Stimulated activated CD4-positive, alpha-beta T cell treated with anti-CD3 and anti-CD28 coated beads, TNF-alpha, amount 100 ng/mL, for 24 hours (primary cell): ENCODE measurements at regions not wholly inside any gene's neighbourhood (a gene's known extent, or its start where the extent isn't known, plus 50 kb on each side); places are given as distances from the start of the nearest gene placed in this dataset.

Experiments
- DNase-seq, 3 experiments: peaks; one replicate each; pipeline ENCODE4 v3.0.0-alpha.2; 2020; ENCODE audit warnings: low read depth in 3 of 3

GRCh38 chr3:174403831-174404230, 455.3 kb upstream of the NAALADL2 start:
- DNase-seq: no peak

- DNase-seq: no peak
Measured at GRCh38 chr3:174408310-174408709, 450.8 kb upstream of the NAALADL2 start.

- no peak for DNase-seq
Measured at GRCh38 chr3:174409086-174409743, 449.9 kb upstream of the NAALADL2 start.

- no peak for DNase-seq
Measured at GRCh38 chr3:174413062-174413912, 445.8 kb upstream of the NAALADL2 start.

- DNase-seq: no peak
Measured at GRCh38 chr3:174414902-174415301, 444.2 kb upstream of the NAALADL2 start.

GRCh38 chr3:174417573-174417972, 441.6 kb upstream of the NAALADL2 start:
- DNase-seq: no peak

GRCh38 chr3:174419216-174419615, 439.9 kb upstream of the NAALADL2 start:
- DNase-seq: no peak

- no peak for DNase-seq
Measured at GRCh38 chr3:174423936-174424335, 435.2 kb upstream of the NAALADL2 start.

- DNase-seq: no peak
Measured at GRCh38 chr3:174424656-174425055, 434.5 kb upstream of the NAALADL2 start.

GRCh38 chr3:174425422-174425821, 433.7 kb upstream of the NAALADL2 start:
- DNase-seq: no peak

GRCh38 chr3:174430986-174431385, 428.1 kb upstream of the NAALADL2 start:
- no peak for DNase-seq

GRCh38 chr3:174431717-174432116, 427.4 kb upstream of the NAALADL2 start:
- DNase-seq: no peak

GRCh38 chr3:174436367-174436766, 422.8 kb upstream of the NAALADL2 start:
- no peak for DNase-seq

GRCh38 chr3:174438501-174439145, 420.5 kb upstream of the NAALADL2 start:
- DNase-seq: no peak

GRCh38 chr3:174439331-174440252, 419.5 kb upstream of the NAALADL2 start:
- no peak for DNase-seq

GRCh38 chr3:174440253-174440701, 418.9 kb upstream of the NAALADL2 start:
- DNase-seq: no peak

GRCh38 chr3:174440741-174441587, 418.2 kb upstream of the NAALADL2 start:
- DNase-seq: peak in 2 of 3 experiments; percentile 25 to 58

- no peak for DNase-seq
Measured at GRCh38 chr3:174441588-174442301, 417.4 kb upstream of the NAALADL2 start.

GRCh38 chr3:174442302-174442682, 416.8 kb upstream of the NAALADL2 start:
- DNase-seq: no peak

- DNase-seq: no peak
Measured at GRCh38 chr3:174444391-174444790, 414.7 kb upstream of the NAALADL2 start.
